DMS114 treated with DMSO at 0.1 percent for 48 hours (cell line): ENCODE measurements at regions not wholly inside any gene's neighbourhood (a gene's known extent, or its start where the extent isn't known, plus 50 kb on each side); places are given as distances from the start of the nearest gene placed in this dataset.
"Not testable (repeated sequence)": the region's sequence is repeated elsewhere in the genome, so short reads cannot be mapped to it uniquely, and the experiment has no call there.

Experiments used
- DNase-seq: peaks from one replicate; lab custom pipeline; 2025; ENCODE audit not compliant: unreplicated experiment; lab: John Stamatoyannopoulos, UW

GRCh38 chr5:21341203-21341947 is 1353.4 kb upstream of the CDH18 start:
- not testable (repeated sequence) for DNase-seq

GRCh38 chr5:21340233-21340632 is 1352.2 kb upstream of the CDH18 start:
- not testable (repeated sequence) for DNase-seq

GRCh38 chr5:21336478-21336877 is 1348.5 kb upstream of the CDH18 start:
- DNase-seq, result not testable (repeated sequence)

- not testable (repeated sequence) for DNase-seq
Measured at GRCh38 chr5:21315376-21315775, 1327.4 kb upstream of the CDH18 start.

GRCh38 chr5:21301205-21301604 is 1313.2 kb upstream of the CDH18 start:
- DNase-seq, result not testable (repeated sequence)

- DNase-seq, result not testable (repeated sequence)
Measured at GRCh38 chr5:21274361-21274760, 1286.4 kb upstream of the CDH18 start.

- no peak for DNase-seq
Measured at GRCh38 chr5:21263361-21263760, 1275.4 kb upstream of the CDH18 start.

- no peak for DNase-seq
Measured at GRCh38 chr5:21254161-21254560, 1266.2 kb upstream of the CDH18 start.

GRCh38 chr5:21244982-21245381 is 1257.0 kb upstream of the CDH18 start:
- DNase-seq, result no peak

- no peak for DNase-seq
Measured at GRCh38 chr5:21238786-21239185, 1250.8 kb upstream of the CDH18 start.

GRCh38 chr5:21237461-21237860 is 1249.5 kb upstream of the CDH18 start:
- no peak for DNase-seq

- DNase-seq, result no peak
Measured at GRCh38 chr5:21236971-21237427, 1249.0 kb upstream of the CDH18 start.

GRCh38 chr5:21236104-21236503 is 1248.1 kb upstream of the CDH18 start:
- DNase-seq, result no peak

GRCh38 chr5:21225223-21226064 is 1237.4 kb upstream of the CDH18 start:
- DNase-seq, result no peak

GRCh38 chr5:21221616-21222015 is 1233.6 kb upstream of the CDH18 start:
- no peak for DNase-seq

GRCh38 chr5:21219966-21220365 is 1232.0 kb upstream of the CDH18 start:
- no peak for DNase-seq

GRCh38 chr5:21219251-21219650 is 1231.3 kb upstream of the CDH18 start:
- no peak for DNase-seq

- no peak for DNase-seq
Measured at GRCh38 chr5:21212026-21212425, 1224.0 kb upstream of the CDH18 start.

- DNase-seq, result no peak
Measured at GRCh38 chr5:21209409-21209808, 1221.4 kb upstream of the CDH18 start.

GRCh38 chr5:21199087-21199486 is 1211.1 kb upstream of the CDH18 start:
- DNase-seq, result no peak

- DNase-seq, result no peak
Measured at GRCh38 chr5:21195145-21195544, 1207.1 kb upstream of the CDH18 start.

GRCh38 chr5:21185536-21185935 is 1197.5 kb upstream of the CDH18 start:
- DNase-seq, result no peak
